ENCODE measurements at regions not wholly inside any gene's neighbourhood (a gene's known extent, or its start where the extent isn't known, plus 50 kb on each side); places are given as distances from the start of the nearest gene placed in this dataset.
A peak's percentile ranks its signal among the peaks of the same experiment; 100 is the strongest.
"Not testable (repeated sequence)": the region's sequence is repeated elsewhere in the genome, so short reads cannot be mapped to it uniquely, and the experiment has no call there.

GRCh38 chr17:71201639-71202038 lies 919.2 kb upstream of the SOX9 start:
- H3K4me3 ChIP-seq (ENCODE audit: low read length), result no peak overlapping the region
- no peak for TF ChIP-seq CTCF (IDR thresholded peaks at IDR 0.05; ENCODE audit: insufficient read depth, low read depth, low read length, missing control alignments)
- no peak for DNase-seq (ENCODE audit: low read depth)

GRCh38 chr17:71202449-71202848 lies 918.4 kb upstream of the SOX9 start:
- TF ChIP-seq CTCF (IDR thresholded peaks at IDR 0.05; ENCODE audit: insufficient read depth, low read depth, low read length, missing control alignments), result no peak
- DNase-seq (ENCODE audit: low read depth), result peak; percentile 31
- H3K4me3 ChIP-seq (ENCODE audit: low read length), result no peak overlapping the region

GRCh38 chr17:71203953-71204352 lies 916.9 kb upstream of the SOX9 start:
- no peak overlapping the region for H3K4me3 ChIP-seq (ENCODE audit: low read length)
- peak; percentile 65 for DNase-seq (ENCODE audit: low read depth)
- TF ChIP-seq CTCF (IDR thresholded peaks at IDR 0.05; ENCODE audit: insufficient read depth, low read depth, low read length, missing control alignments), result no peak

GRCh38 chr17:71205951-71206350 lies 914.9 kb upstream of the SOX9 start:
- not testable (repeated sequence) for DNase-seq (ENCODE audit: low read depth)

GRCh38 chr17:71208111-71208704 lies 912.6 kb upstream of the SOX9 start:
- no peak overlapping the region for H3K4me3 ChIP-seq (ENCODE audit: low read length)
- no peak for TF ChIP-seq CTCF (IDR thresholded peaks at IDR 0.05; ENCODE audit: insufficient read depth, low read depth, low read length, missing control alignments)
- peak; percentile 99 for DNase-seq (ENCODE audit: low read depth)

More at GRCh38 chr17:71205951-71206350, 914.9 kb upstream of the SOX9 start:
- not testable (repeated sequence) for H3K4me3 ChIP-seq (ENCODE audit: low read length)

GRCh38 chr17:71213936-71214335 lies 906.9 kb upstream of the SOX9 start:
- DNase-seq (ENCODE audit: low read depth), result no peak
- TF ChIP-seq CTCF (IDR thresholded peaks at IDR 0.05; ENCODE audit: insufficient read depth, low read depth, low read length, missing control alignments), result no peak
- no peak overlapping the region for H3K4me3 ChIP-seq (ENCODE audit: low read length)

GRCh38 chr17:71217769-71218168 lies 903.1 kb upstream of the SOX9 start:
- peak; percentile 74 for DNase-seq (ENCODE audit: low read depth)
- H3K4me3 ChIP-seq (ENCODE audit: low read length), result no peak overlapping the region
- TF ChIP-seq CTCF (IDR thresholded peaks at IDR 0.05; ENCODE audit: insufficient read depth, low read depth, low read length, missing control alignments), result no peak
